ENCODE measurements at regions not wholly inside any gene's neighbourhood (a gene's known extent, or its start where the extent isn't known, plus 50 kb on each side); places are given as distances from the start of the nearest gene placed in this dataset.

DNA sequence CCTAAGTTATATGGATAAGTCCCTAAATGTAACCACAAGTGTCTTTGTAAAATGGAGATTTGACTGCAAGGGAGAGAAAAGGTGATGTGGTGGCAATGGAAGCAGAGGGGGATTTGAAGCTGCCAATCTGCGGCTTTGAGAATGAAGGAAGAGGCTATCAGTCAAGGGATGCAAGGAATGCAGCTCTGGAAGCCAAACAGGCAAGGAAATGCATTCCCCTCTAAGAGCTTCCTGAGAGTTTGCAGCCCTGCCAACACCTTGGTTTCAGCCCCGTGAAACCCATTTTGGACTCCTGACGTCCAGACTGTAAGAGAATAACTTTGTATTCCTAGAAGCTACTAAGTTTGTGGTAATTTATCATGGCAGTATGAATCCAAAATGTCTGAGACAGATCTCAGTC, 167.3 kb upstream of the MPHOSPH6 start:
- POLR2A ChIA-PET = no interaction called here
- Histone ChIP-seq H3F3A (replicated peaks; ENCODE audit: insufficient read depth) (no peaks in the 10 kb centered on the region), H3K27me3 (ENCODE audit: insufficient read depth) (no peaks in the 10 kb centered on the region), H3K9ac (no peak overlapping the region), H3K27ac (ENCODE audit: low read depth in 2 of 2, low read length in 1 of 2) (no peak overlapping the region), H3K9me2 (no peaks in the 10 kb centered on the region), H2AFZ (ENCODE audit: low read depth) (no peak overlapping the region), H3K9me3 (no peaks in the 10 kb centered on the region), H4K20me1 (ENCODE audit: insufficient read depth) (no peaks in the 10 kb centered on the region), H3K4me2 (no peak overlapping the region), H3K79me2 (ENCODE audit: insufficient read depth) (no peaks in the 10 kb centered on the region), H3K4me1 (ENCODE audit: control insufficient read depth in 1 of 2, insufficient read depth in 2 of 2, low read depth in 1 of 2, low read length in 1 of 2) (no peaks in the 10 kb centered on the region), H3K36me3 (replicated peaks in 1 of 2; ENCODE audit: control insufficient read depth in 1 of 2, insufficient read depth in 2 of 2, low read length in 1 of 2) (no peaks in the 10 kb centered on the region), H3K4me3 (ENCODE audit: low read depth in 2 of 2, low read length in 1 of 2) (no peak overlapping the region)
- 2% methylated on average over 3 of the region's 3 CpGs for WGBS (ENCODE audit: low lambda C conversion rate)
- TF ChIP-seq RFX5 (IDR thresholded peaks at IDR 0.05; ENCODE audit: low read length) (no peak), TEAD4 (IDR thresholded peaks at IDR 0.05; ENCODE audit: borderline replicate concordance, insufficient read depth) (no peak), RCOR1 (IDR thresholded peaks at IDR 0.05; ENCODE audit: low read length) (no peak), NRF1 (IDR thresholded peaks at IDR 0.05; ENCODE audit: low read depth, low read length) (no peak), SIN3A (IDR thresholded peaks at IDR 0.05; ENCODE audit: borderline replicate concordance, low read depth, low read length) (no peak)
- TF ChIP-seq, protein P1, sequence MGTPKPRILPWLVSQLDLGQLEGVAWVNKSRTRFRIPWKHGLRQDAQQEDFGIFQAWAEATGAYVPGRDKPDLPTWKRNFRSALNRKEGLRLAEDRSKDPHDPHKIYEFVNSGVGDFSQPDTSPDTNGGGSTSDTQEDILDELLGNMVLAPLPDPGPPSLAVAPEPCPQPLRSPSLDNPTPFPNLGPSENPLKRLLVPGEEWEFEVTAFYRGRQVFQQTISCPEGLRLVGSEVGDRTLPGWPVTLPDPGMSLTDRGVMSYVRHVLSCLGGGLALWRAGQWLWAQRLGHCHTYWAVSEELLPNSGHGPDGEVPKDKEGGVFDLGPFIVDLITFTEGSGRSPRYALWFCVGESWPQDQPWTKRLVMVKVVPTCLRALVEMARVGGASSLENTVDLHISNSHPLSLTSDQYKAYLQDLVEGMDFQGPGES (IDR thresholded peaks at IDR 0.05; ENCODE audit: low read depth, low read length) = no peak
- TF ChIP-seq, protein P2, sequence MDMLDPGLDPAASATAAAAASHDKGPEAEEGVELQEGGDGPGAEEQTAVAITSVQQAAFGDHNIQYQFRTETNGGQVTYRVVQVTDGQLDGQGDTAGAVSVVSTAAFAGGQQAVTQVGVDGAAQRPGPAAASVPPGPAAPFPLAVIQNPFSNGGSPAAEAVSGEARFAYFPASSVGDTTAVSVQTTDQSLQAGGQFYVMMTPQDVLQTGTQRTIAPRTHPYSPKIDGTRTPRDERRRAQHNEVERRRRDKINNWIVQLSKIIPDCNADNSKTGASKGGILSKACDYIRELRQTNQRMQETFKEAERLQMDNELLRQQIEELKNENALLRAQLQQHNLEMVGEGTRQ (IDR thresholded peaks at IDR 0.05; ENCODE audit: borderline replicate concordance, low read depth, low read length) = no peak
- DNase-seq = no peak
- CTCF ChIA-PET = interaction anchor here (1.7 kb wide), 1 partner anchor 11 kb away, joined by 6 read pairs; no protein-coding TSS in a partner anchor

DNA sequence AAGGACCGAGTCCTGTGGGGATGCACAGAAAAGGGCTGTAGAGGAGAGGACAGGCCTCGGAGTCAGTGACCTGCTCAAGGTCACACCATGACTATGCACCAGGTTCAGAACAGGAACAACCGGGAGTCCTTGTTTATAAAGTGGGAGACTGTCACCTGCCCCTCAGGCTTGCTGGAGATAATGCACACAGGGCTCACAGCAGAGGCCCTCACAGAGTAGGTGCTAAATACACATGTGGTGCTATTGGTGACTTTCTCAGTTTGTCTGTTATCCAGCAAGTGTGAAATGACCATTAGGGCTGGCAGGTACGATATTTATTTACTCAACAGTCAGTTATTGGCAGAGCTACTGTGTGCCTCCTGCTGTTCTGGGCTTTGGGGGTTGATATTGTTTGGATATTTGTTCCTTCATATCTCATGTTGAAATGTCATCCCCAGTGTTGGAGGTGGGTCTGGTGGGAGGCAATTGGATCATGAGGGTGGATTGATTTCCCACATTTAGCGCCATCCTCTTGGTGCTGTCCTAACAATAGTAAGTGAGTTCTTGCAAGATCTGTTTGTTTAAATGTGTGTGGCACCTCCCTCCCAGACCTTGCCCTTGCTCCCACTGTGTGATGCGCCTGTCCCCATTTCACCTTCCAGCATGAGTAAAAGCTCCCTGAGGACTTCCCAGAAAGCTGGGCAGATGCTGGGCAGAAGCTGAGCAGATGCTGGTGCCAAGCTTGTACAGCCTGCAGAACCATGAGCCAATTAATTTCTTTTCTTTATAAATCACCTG, 162.1 kb upstream of the MPHOSPH6 start:
- H3K36me3 ChIP-seq (replicated peaks in 1 of 2; ENCODE audit: control insufficient read depth in 1 of 2, insufficient read depth in 2 of 2, low read length in 1 of 2) = no peaks in the 10 kb centered on the region
- H3F3A ChIP-seq (replicated peaks; ENCODE audit: insufficient read depth) = no peaks in the 10 kb centered on the region
- H2AFZ ChIP-seq (ENCODE audit: low read depth) = no peak overlapping the region
- ChIA-PET CTCF (no interaction called here), POLR2A (no interaction called here)
- no peaks in the 10 kb centered on the region for H3K9me3 ChIP-seq
- no peaks in the 10 kb centered on the region for H3K9me2 ChIP-seq
- TF ChIP-seq EP300 (IDR thresholded peaks at IDR 0.05; ENCODE audit: borderline replicate concordance in 1 of 2, low read depth in 1 of 2, low read length in 1 of 2) = no peak
- TF ChIP-seq, protein P3, sequence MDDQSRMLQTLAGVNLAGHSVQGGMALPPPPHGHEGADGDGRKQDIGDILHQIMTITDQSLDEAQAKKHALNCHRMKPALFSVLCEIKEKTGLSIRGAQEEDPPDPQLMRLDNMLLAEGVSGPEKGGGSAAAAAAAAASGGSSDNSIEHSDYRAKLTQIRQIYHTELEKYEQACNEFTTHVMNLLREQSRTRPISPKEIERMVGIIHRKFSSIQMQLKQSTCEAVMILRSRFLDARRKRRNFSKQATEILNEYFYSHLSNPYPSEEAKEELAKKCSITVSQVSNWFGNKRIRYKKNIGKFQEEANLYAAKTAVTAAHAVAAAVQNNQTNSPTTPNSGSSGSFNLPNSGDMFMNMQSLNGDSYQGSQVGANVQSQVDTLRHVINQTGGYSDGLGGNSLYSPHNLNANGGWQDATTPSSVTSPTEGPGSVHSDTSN (IDR thresholded peaks at IDR 0.05) = no peak
- TF ChIP-seq, protein P4, sequence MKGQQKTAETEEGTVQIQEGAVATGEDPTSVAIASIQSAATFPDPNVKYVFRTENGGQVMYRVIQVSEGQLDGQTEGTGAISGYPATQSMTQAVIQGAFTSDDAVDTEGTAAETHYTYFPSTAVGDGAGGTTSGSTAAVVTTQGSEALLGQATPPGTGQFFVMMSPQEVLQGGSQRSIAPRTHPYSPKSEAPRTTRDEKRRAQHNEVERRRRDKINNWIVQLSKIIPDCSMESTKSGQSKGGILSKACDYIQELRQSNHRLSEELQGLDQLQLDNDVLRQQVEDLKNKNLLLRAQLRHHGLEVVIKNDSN (IDR thresholded peaks at IDR 0.05; ENCODE audit: borderline replicate concordance, low read depth) = no peak
- TF ChIP-seq MXI1 (IDR thresholded peaks at IDR 0.05; ENCODE audit: low read depth, low read length) = no peak
- TF ChIP-seq, protein P5, sequence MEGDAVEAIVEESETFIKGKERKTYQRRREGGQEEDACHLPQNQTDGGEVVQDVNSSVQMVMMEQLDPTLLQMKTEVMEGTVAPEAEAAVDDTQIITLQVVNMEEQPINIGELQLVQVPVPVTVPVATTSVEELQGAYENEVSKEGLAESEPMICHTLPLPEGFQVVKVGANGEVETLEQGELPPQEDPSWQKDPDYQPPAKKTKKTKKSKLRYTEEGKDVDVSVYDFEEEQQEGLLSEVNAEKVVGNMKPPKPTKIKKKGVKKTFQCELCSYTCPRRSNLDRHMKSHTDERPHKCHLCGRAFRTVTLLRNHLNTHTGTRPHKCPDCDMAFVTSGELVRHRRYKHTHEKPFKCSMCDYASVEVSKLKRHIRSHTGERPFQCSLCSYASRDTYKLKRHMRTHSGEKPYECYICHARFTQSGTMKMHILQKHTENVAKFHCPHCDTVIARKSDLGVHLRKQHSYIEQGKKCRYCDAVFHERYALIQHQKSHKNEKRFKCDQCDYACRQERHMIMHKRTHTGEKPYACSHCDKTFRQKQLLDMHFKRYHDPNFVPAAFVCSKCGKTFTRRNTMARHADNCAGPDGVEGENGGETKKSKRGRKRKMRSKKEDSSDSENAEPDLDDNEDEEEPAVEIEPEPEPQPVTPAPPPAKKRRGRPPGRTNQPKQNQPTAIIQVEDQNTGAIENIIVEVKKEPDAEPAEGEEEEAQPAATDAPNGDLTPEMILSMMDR (IDR thresholded peaks at IDR 0.05) = no peak
- no peak for TF ChIP-seq YY1 (IDR thresholded peaks at IDR 0.05; ENCODE audit: low read depth)
- TF ChIP-seq, protein P6, sequence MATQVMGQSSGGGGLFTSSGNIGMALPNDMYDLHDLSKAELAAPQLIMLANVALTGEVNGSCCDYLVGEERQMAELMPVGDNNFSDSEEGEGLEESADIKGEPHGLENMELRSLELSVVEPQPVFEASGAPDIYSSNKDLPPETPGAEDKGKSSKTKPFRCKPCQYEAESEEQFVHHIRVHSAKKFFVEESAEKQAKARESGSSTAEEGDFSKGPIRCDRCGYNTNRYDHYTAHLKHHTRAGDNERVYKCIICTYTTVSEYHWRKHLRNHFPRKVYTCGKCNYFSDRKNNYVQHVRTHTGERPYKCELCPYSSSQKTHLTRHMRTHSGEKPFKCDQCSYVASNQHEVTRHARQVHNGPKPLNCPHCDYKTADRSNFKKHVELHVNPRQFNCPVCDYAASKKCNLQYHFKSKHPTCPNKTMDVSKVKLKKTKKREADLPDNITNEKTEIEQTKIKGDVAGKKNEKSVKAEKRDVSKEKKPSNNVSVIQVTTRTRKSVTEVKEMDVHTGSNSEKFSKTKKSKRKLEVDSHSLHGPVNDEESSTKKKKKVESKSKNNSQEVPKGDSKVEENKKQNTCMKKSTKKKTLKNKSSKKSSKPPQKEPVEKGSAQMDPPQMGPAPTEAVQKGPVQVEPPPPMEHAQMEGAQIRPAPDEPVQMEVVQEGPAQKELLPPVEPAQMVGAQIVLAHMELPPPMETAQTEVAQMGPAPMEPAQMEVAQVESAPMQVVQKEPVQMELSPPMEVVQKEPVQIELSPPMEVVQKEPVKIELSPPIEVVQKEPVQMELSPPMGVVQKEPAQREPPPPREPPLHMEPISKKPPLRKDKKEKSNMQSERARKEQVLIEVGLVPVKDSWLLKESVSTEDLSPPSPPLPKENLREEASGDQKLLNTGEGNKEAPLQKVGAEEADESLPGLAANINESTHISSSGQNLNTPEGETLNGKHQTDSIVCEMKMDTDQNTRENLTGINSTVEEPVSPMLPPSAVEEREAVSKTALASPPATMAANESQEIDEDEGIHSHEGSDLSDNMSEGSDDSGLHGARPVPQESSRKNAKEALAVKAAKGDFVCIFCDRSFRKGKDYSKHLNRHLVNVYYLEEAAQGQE (IDR thresholded peaks at IDR 0.05; ENCODE audit: low read depth, low read length) = no peak
- TF ChIP-seq TAF1 (IDR thresholded peaks at IDR 0.05; ENCODE audit: borderline replicate concordance, low read depth, low read length) = no peak
- TF ChIP-seq TCF12 (IDR thresholded peaks at IDR 0.05) = no peak
- no peak for TF ChIP-seq GABPA (IDR thresholded peaks at IDR 0.05; ENCODE audit: low read depth)
- no peak for TF ChIP-seq NRF1 (IDR thresholded peaks at IDR 0.05; ENCODE audit: low read depth, low read length)
- TF ChIP-seq JUND (IDR thresholded peaks at IDR 0.05) = no peak
- no peak for DNase-seq
- no peaks in the 10 kb centered on the region for H4K20me1 ChIP-seq (ENCODE audit: insufficient read depth)
- H3K27me3 ChIP-seq (ENCODE audit: insufficient read depth) = no peaks in the 10 kb centered on the region
- no peaks in the 10 kb centered on the region for H3K4me1 ChIP-seq (ENCODE audit: control insufficient read depth in 1 of 2, insufficient read depth in 2 of 2, low read depth in 1 of 2, low read length in 1 of 2)
- H3K4me2 ChIP-seq = no peak overlapping the region
- 16% methylated on average over 6 of the region's 6 CpGs for WGBS (ENCODE audit: low lambda C conversion rate)
- no peak overlapping the region for H3K4me3 ChIP-seq (ENCODE audit: low read depth in 2 of 2, low read length in 1 of 2)
- H3K9ac ChIP-seq = no peak overlapping the region
- no peak overlapping the region for H3K27ac ChIP-seq (ENCODE audit: low read depth in 2 of 2, low read length in 1 of 2)
- no peaks in the 10 kb centered on the region for H3K79me2 ChIP-seq (ENCODE audit: insufficient read depth)

Data from SK-N-SH (cell line).